HepG2 (cell line): ENCODE measurements at regions not wholly inside any gene's neighbourhood (a gene's known extent, or its start where the extent isn't known, plus 50 kb on each side); places are given as distances from the start of the nearest gene placed in this dataset.

Source experiments
- ATAC-seq: fragments of 200-7000 bp; cut with Tn5 transposase; 3 replicates; pipeline ENCODE4 v1.9.1; 2020; ENCODE audit warnings: mild to moderate bottlenecking, moderate library complexity
- BruUV-seq: library from RNA; stranded (reverse); fragments of 400-500 nt; replicated peaks from 2 replicates; lab custom pipeline; 2021; lab: Mats Ljungman, UMichigan
- CTCF ChIA-PET: fragments of 300-600 bp; formaldehyde crosslinking; extraction: SDS; loops from one replicate; lab custom pipeline; 2021; ENCODE audit warnings: low total read pairs, inconsistent platforms, low intra/inter-chr PET ratio; lab: Yijun Ruan, JAX
- POLR2A ChIA-PET: fragments of 350-600 bp; sonication (Branson Sonifier 250); formaldehyde crosslinking; loops from one replicate; lab custom pipeline; 2020; ENCODE audit warnings: antibody characterized with exemption, inconsistent platforms; lab: Yijun Ruan, JAX
- DNase-seq: peaks from one replicate; pipeline ENCODE4 v3.0.0-alpha.2; 2015; ENCODE audit warnings: low spot score
- FAIRE-seq: peaks from 3 replicates; lab custom pipeline; 2011; peaks lifted over from hg19 to GRCh38; lab: Jason Lieb, UNC
- H2AFZ ChIP-seq: one replicate; pipeline ENCODE4 v1.6.1; 2011; ENCODE audit warnings: low read length, inconsistent platforms
- H3K27ac ChIP-seq: fragments of 300-600 bp; 3 replicates; pipeline ENCODE4 v1.8.0; 2011; ENCODE audit warnings: mixed run types, mild to moderate bottlenecking, mixed read lengths, low read length, inconsistent platforms; ENCODE audit not compliant: insufficient read depth; ENCODE audit errors: extremely low read length
- H3K27me3 ChIP-seq, 2 experiments: fragments of 200-600 bp in 1 of 2; 2 replicates in 1 of 2; 3 replicates in 1 of 2; pipeline versions ENCODE4 v1.6.0 to v1.8.0; 2011; ENCODE audit warnings: low read length in 2 of 2, mild to moderate bottlenecking in 2 of 2, moderate library complexity in 2 of 2, inconsistent platforms in 1 of 2; ENCODE audit not compliant: insufficient read depth in 2 of 2, control insufficient read depth in 1 of 2
- H3K36me3 ChIP-seq, 2 experiments: fragments of 200-600 bp in 1 of 2; replicated peaks in 1 of 2; 2 replicates in 1 of 2; 3 replicates in 1 of 2; pipeline versions ENCODE4 v1.5.1 to v1.8.0; 2011; ENCODE audit warnings: low read length in 2 of 2, inconsistent platforms in 1 of 2; ENCODE audit not compliant: insufficient read depth in 2 of 2, control insufficient read depth in 1 of 2
- H3K4me1 ChIP-seq: 2 replicates; pipeline ENCODE4 v1.5.1; 2012; ENCODE audit warnings: low read length, inconsistent platforms; ENCODE audit not compliant: insufficient read depth
- H3K4me2 ChIP-seq: 2 replicates; pipeline ENCODE4 v1.6.0; 2011; ENCODE audit warnings: low read depth, low read length, inconsistent platforms
- H3K4me3 ChIP-seq, 3 experiments: fragments of 200-600 bp in 1 of 3; sonication (generic), shearing (Covaris generic) in 1 of 3; replicated peaks in 1 of 3; 2 replicates each; pipeline ENCODE4 v1.5.1; 2011 to 2016; ENCODE audit warnings: low read length in 3 of 3, inconsistent platforms in 2 of 3, low read depth in 2 of 3, mild to moderate bottlenecking in 2 of 3, control low read depth in 1 of 3, mixed read lengths in 1 of 3; ENCODE audit not compliant: insufficient read depth in 1 of 3
- H3K79me2 ChIP-seq: one replicate; pipeline ENCODE4 v1.6.1; 2011; ENCODE audit warnings: low read length, inconsistent platforms; ENCODE audit not compliant: insufficient read depth
- H3K9ac ChIP-seq: 2 replicates; pipeline ENCODE4 v1.6.0; 2011; ENCODE audit warnings: mild to moderate bottlenecking, low read depth, low read length, inconsistent platforms; ENCODE audit not compliant: insufficient read depth
- H3K9me3 ChIP-seq: 2 replicates; pipeline ENCODE4 v1.5.1; 2012; ENCODE audit warnings: mild to moderate bottlenecking, low read length
- H4K20me1 ChIP-seq: 2 replicates; pipeline ENCODE4 v1.6.0; 2011; ENCODE audit warnings: inconsistent platforms, mild to moderate bottlenecking, low read length, moderate library complexity; ENCODE audit not compliant: insufficient read depth
- CCAR2 ChIP-seq: fragments of 200-400 bp; formaldehyde crosslinking; optimal IDR thresholded peaks from 2 replicates; pipeline ENCODE3; 2018; ENCODE audit warnings: low read depth, mild to moderate bottlenecking, low read length, moderate library complexity
- KLF15 ChIP-seq: sonication (generic); formaldehyde crosslinking; IDR thresholded peaks from 2 replicates; pipeline ENCODE4 v1.8.1; 2023; ENCODE audit warnings: borderline replicate concordance, mild to moderate bottlenecking, inconsistent platforms, missing genetic modification reagents, mixed read lengths
- NCOA5 ChIP-seq: sonication (generic); formaldehyde crosslinking; IDR thresholded peaks from 2 replicates; pipeline ENCODE4 v1.4.0; 2020; ENCODE audit warnings: missing genetic modification reagents
- RBAK ChIP-seq: sonication (generic); formaldehyde crosslinking; IDR thresholded peaks from 2 replicates; pipeline ENCODE4 v1.5.1; 2020; ENCODE audit warnings: mild to moderate bottlenecking, missing genetic modification reagents
- ZNF687 ChIP-seq: sonication (generic); formaldehyde crosslinking; IDR thresholded peaks from 2 replicates; pipeline ENCODE4 v1.5.1; 2020; ENCODE audit warnings: mild to moderate bottlenecking, missing genetic modification reagents, moderate library complexity
- WGBS: methylation state at CpG from one replicate; pipeline ENCODE4 v1.1.6; 2017; ENCODE audit warnings: low lambda C conversion rate; 5-methylcytosine and 5-hydroxymethylcytosine counted together
- in situ Hi-C: cut with HindIII; loops from 2 replicates; pipeline ENCODE4 v1.10.0; 2017; ENCODE audit warnings: low pct_unique_long_range_greater_than_20kb; ENCODE audit not compliant: extremely low pct_ligation_motif_present
- intact Hi-C: fragments of 100-400 bp; cut with micrococcal nuclease; formaldehyde crosslinking; loops from one replicate; pipeline ENCODE4 v1.10.0; 2022; ENCODE audit not compliant: unreplicated experiment

GRCh38 chr1:232218955-232219865 lies 410.7 kb downstream of the SIPA1L2 start:
- H3K9me3 ChIP-seq = no peaks in the 10 kb centered on the region
- DNase-seq = no peak
- ChIA-PET CTCF (no interaction called here), POLR2A (no interaction called here)
- ATAC-seq = no peak; the same call in 2 of the 3 replicates
- H3K27me3 ChIP-seq = no peaks in the 10 kb centered on the region; a peak in 1 of 5 replicates
- TF ChIP-seq NCOA5 (CRISPR knock-in tag) = no peak
- no peak for TF ChIP-seq RBAK
- no peak for TF ChIP-seq ZNF687 (CRISPR knock-in tag)
- TF ChIP-seq KLF15 (CRISPR knock-in tag) = no peak
- no peak for TF ChIP-seq CCAR2
- no peak overlapping the region for H3K4me2 ChIP-seq
- no peaks in the 10 kb centered on the region for H3K36me3 ChIP-seq
- BruUV-seq = no TSS peak
- no peaks in the 10 kb centered on the region for H3K4me1 ChIP-seq
- no peak for FAIRE-seq
- no peak overlapping the region for H3K9ac ChIP-seq
- no peak overlapping the region for H2AFZ ChIP-seq
- in situ Hi-C loops = no loop called here
- no peaks in the 10 kb centered on the region for H3K79me2 ChIP-seq
- H3K27ac ChIP-seq = no peak overlapping the region
- no peaks in the 10 kb centered on the region for H4K20me1 ChIP-seq
- intact Hi-C loops = no loop called here
- WGBS = 6% methylated on average over 1 of the region's 7 CpGs
- H3K4me3 ChIP-seq = no peak overlapping the region
